Endodermal cell (in vitro differentiated cells): ENCODE measurements at regions not wholly inside any gene's neighbourhood (a gene's known extent, or its start where the extent isn't known, plus 50 kb on each side); places are given as distances from the start of the nearest gene placed in this dataset.

Experiments used
- DNase-seq: peaks from one replicate; pipeline ENCODE4 v3.0.0-alpha.2; 2017
- H3K27ac ChIP-seq: 2 replicates; pipeline ENCODE4 v1.5.1; 2013; ENCODE audit warnings: mild to moderate bottlenecking, low read depth, low read length, moderate library complexity
- H3K27me3 ChIP-seq: 2 replicates; pipeline ENCODE4 v1.6.1; 2013; ENCODE audit warnings: mild to moderate bottlenecking, low read length, moderate library complexity; ENCODE audit not compliant: insufficient read depth, control insufficient read depth, poor library complexity, severe bottlenecking
- H3K36me3 ChIP-seq: 2 replicates; pipeline ENCODE4 v1.7.0; 2013; ENCODE audit warnings: mild to moderate bottlenecking, low read length, moderate library complexity; ENCODE audit not compliant: control insufficient read depth, insufficient read depth
- H3K4me1 ChIP-seq: one replicate; pipeline ENCODE4 v1.7.0; 2013; ENCODE audit warnings: low read length; ENCODE audit not compliant: control insufficient read depth, insufficient read depth
- H3K4me3 ChIP-seq: 2 replicates; pipeline ENCODE4 v1.5.1; 2013; ENCODE audit warnings: mild to moderate bottlenecking, low read length, moderate library complexity
- H3K9ac ChIP-seq: 2 replicates; pipeline ENCODE4 v1.6.1; 2013; ENCODE audit warnings: mild to moderate bottlenecking, low read length, moderate library complexity; ENCODE audit not compliant: poor library complexity, severe bottlenecking; ENCODE audit errors: extremely low read depth
- H3K9me3 ChIP-seq: 2 replicates; pipeline ENCODE4 v1.6.1; 2013; ENCODE audit warnings: mild to moderate bottlenecking, low read length, moderate library complexity; ENCODE audit not compliant: control insufficient read depth
- H3K27ac Mint-ChIP-seq: 2 replicates; pipeline ENCODE4 v1.8.0; 2020; ENCODE audit warnings: mixed read lengths
- H3K27me3 Mint-ChIP-seq: 2 replicates; pipeline ENCODE4 v1.8.0; 2021; ENCODE audit warnings: mild to moderate bottlenecking, mixed read lengths; ENCODE audit not compliant: insufficient read depth
- H3K36me3 Mint-ChIP-seq: 2 replicates; pipeline ENCODE4 v1.8.0; 2020; ENCODE audit warnings: low read depth, mixed read lengths
- H3K4me1 Mint-ChIP-seq: 2 replicates; pipeline ENCODE4 v1.8.0; 2020; ENCODE audit warnings: mixed read lengths
- H3K4me3 Mint-ChIP-seq: 2 replicates; pipeline ENCODE4 v1.8.0; 2020; ENCODE audit warnings: mild to moderate bottlenecking, moderate library complexity, mixed read lengths
- H3K9me3 Mint-ChIP-seq: 2 replicates; pipeline ENCODE4 v1.8.0; 2020; ENCODE audit warnings: mild to moderate bottlenecking, mixed read lengths
- WGBS, 2 experiments: methylation state at CpG; one replicate each; pipeline versions ENCODE4 v1.1.5 to v1.1.7; 2013; ENCODE audit warnings: missing lambda C conversion rate in 2 of 2, mixed read lengths in 1 of 2; ENCODE audit not compliant: insufficient coverage in 1 of 2, insufficient read length in 1 of 2; 5-methylcytosine and 5-hydroxymethylcytosine counted together
- TF ChIP-seq, protein P1 (sequence below): fragments of 200-600 bp; sonication (generic); conservative IDR thresholded peaks from 2 replicates; pipeline ENCODE4 v1.5.0; 2021; ENCODE audit warnings: antibody characterized with exemption, mild to moderate bottlenecking

DNA sequence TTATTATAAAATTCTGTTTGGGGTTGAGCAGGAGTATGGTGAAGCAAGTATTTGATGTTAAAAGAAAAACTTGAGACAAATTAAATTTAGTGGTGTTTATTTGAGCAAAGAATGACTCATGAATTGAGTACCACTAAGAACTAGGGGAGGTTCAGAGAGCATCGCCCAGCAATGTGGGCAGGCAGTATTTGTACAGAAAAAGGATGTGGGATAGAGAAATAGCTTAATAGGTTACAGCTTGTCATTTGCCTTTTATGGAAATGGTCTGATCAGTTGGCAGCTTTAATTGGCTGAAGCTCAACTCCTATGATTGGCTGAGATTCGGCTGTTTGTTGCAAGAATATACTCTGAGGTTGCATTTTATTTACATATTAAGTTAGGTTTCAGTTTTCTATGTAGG lies 68.2 kb downstream of the LRATD1 start:
- TF ChIP-seq, protein P1, sequence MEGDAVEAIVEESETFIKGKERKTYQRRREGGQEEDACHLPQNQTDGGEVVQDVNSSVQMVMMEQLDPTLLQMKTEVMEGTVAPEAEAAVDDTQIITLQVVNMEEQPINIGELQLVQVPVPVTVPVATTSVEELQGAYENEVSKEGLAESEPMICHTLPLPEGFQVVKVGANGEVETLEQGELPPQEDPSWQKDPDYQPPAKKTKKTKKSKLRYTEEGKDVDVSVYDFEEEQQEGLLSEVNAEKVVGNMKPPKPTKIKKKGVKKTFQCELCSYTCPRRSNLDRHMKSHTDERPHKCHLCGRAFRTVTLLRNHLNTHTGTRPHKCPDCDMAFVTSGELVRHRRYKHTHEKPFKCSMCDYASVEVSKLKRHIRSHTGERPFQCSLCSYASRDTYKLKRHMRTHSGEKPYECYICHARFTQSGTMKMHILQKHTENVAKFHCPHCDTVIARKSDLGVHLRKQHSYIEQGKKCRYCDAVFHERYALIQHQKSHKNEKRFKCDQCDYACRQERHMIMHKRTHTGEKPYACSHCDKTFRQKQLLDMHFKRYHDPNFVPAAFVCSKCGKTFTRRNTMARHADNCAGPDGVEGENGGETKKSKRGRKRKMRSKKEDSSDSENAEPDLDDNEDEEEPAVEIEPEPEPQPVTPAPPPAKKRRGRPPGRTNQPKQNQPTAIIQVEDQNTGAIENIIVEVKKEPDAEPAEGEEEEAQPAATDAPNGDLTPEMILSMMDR = no peak
- no peak overlapping the region for H3K4me3 ChIP-seq
- no peaks in the 10 kb centered on the region for H3K9me3 Mint-ChIP-seq
- H3K9me3 ChIP-seq = no peaks in the 10 kb centered on the region
- no peaks in the 10 kb centered on the region for H3K36me3 ChIP-seq
- 92 to 100% methylated on average over 1 to 2 of the region's 2 CpGs for WGBS, 2 experiments
- H3K27me3 Mint-ChIP-seq = no peaks in the 10 kb centered on the region
- no peaks in the 10 kb centered on the region for H3K4me1 Mint-ChIP-seq
- H3K4me1 ChIP-seq = no peaks in the 10 kb centered on the region
- H3K9ac ChIP-seq = no peak overlapping the region
- H3K27me3 ChIP-seq = no peaks in the 10 kb centered on the region
- no peak overlapping the region for H3K4me3 Mint-ChIP-seq
- no peak overlapping the region for H3K27ac ChIP-seq
- no peak for DNase-seq
- no peak overlapping the region for H3K27ac Mint-ChIP-seq
- no peaks in the 10 kb centered on the region for H3K36me3 Mint-ChIP-seq

DNA sequence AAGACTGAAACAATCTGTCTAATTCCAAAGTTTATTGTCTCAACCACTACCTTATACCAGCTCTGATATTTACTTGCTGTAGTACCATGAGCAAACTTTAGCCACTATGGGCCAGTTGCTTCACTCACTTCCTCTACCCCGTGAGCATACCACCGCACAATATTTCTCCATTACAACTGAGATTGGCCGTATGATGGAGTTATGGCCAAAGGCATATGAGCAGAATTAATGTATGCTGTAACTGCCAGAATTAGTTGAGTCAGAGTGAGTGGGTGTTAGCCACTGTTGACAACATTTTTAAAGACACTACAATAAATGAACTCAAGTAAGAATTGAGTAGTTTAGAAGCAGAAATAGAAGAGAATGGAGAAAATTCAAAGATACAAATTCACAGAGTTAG lies 69.7 kb downstream of the LRATD1 start:
- TF ChIP-seq, protein P1 = no peak
- Mint-ChIP-seq H3K27me3 (no peaks in the 10 kb centered on the region), H3K36me3 (no peaks in the 10 kb centered on the region), H3K4me3 (no peak overlapping the region), H3K9me3 (no peaks in the 10 kb centered on the region), H3K4me1 (no peaks in the 10 kb centered on the region), H3K27ac (no peak overlapping the region)
- Histone ChIP-seq H3K27ac (no peak overlapping the region), H3K9ac (no peak overlapping the region), H3K4me1 (no peaks in the 10 kb centered on the region), H3K36me3 (no peaks in the 10 kb centered on the region), H3K4me3 (no peak overlapping the region), H3K27me3 (no peaks in the 10 kb centered on the region), H3K9me3 (no peaks in the 10 kb centered on the region)
- no peak for DNase-seq
- 89% methylated on average over 3 of the region's 3 CpGs; no CpG with 5 or more reads in 1 of the 2 experiments for WGBS, 2 experiments

DNA sequence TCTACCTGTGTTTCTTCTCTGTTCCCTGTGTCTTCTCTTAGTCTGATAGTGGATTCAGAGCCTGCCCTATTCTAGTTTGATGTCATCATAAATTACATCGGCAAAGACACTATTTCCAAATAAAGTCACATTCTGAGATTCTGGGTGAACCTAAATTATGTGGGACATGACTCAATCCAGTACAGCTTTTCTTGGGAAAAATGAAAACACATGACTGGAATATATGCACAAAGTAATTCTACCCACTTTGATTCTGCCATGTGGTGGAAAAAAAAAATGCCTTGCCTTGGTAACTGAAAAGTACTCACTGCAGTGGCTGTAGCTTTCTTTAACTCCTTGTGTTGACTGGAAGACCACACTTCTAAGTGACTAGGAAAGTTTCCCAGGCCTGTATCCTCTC lies 73.7 kb downstream of the LRATD1 start:
- Mint-ChIP-seq H3K27me3 (no peaks in the 10 kb centered on the region), H3K36me3 (no peaks in the 10 kb centered on the region), H3K9me3 (no peaks in the 10 kb centered on the region), H3K4me1 (no peaks in the 10 kb centered on the region), H3K4me3 (no peak overlapping the region), H3K27ac (no peak overlapping the region)
- Histone ChIP-seq H3K9ac (no peak overlapping the region), H3K9me3 (no peaks in the 10 kb centered on the region), H3K4me1 (no peaks in the 10 kb centered on the region), H3K27ac (no peak overlapping the region), H3K27me3 (no peaks in the 10 kb centered on the region), H3K36me3 (no peaks in the 10 kb centered on the region), H3K4me3 (no peak overlapping the region)
- TF ChIP-seq, protein P1 = no peak
- 83 to 100% methylated on average over 1 of the region's 1 CpG for WGBS, 2 experiments
- DNase-seq = no peak
